ENCODE measurements at regions not wholly inside any gene's neighbourhood (a gene's known extent, or its start where the extent isn't known, plus 50 kb on each side); places are given as distances from the start of the nearest gene placed in this dataset.
"Not testable (repeated sequence)": the region's sequence is repeated elsewhere in the genome, so short reads cannot be mapped to it uniquely, and the experiment has no call there.

DNA sequence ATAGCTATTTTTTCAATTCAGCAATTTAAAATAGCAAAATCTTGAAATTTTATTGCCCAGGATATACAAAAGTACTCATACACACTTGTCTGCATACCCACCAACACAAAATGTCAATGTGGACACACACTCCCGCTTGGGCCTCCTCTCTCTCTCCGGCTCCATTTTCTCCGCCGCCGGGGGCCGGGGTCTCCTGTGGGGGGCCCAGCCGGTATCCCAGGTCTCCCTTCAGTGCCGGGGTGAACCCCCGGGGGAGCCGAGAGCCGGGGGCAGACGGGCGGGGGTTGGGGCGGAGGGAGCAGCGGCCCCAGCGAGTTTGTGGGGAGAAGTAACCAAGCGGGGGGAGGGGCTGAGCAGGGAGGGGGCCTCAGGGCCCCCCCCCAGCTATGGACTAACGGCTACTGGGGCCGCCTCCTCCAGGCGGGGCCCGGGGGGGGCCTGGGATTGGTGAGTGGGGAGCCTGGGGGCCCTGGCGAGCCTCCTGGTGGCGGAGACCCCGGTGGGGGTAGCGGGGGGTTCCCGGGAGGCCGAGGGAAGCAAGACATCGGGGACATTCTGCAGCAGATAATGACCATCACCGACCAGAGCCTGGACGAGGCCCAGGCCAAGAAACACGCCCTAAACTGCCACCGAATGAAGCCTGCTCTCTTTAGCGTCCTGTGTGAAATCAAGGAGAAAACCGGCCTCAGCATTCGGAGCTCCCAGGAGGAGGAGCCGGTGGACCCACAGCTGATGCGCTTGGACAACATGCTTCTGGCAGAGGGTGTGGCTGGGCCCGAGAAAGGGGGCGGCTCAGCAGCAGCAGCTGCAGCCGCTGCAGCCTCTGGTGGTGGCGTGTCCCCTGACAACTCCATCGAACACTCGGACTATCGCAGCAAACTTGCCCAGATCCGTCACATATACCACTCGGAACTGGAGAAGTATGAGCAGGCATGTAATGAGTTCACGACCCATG is 56.6 kb downstream of the CHST2 start:
- intact Hi-C loops (cut with micrococcal nuclease); H3K9me3 ChIP-seq (ENCODE audit: control insufficient read depth in 2 of 3, low read length in 3 of 3); DNase-seq; H3K4me3 ChIP-seq (ENCODE audit: low read length); POLR2A ChIA-PET; H3K36me3 ChIP-seq (ENCODE audit: control insufficient read depth in 2 of 3, insufficient read depth in 3 of 3, low read length in 3 of 3); ATAC-seq; H3K27me3 ChIP-seq (ENCODE audit: control insufficient read depth in 2 of 2, insufficient read depth in 2 of 2, low read length in 2 of 2); H3K27me3 Mint-ChIP-seq; H3K4me3 Mint-ChIP-seq; H3K27ac ChIP-seq (ENCODE audit: low read depth, low read length): not testable (repeated sequence)
- peaks cover 0 to 33% of the 10 kb centered on the region in 2 donors for H3K4me1 ChIP-seq (ENCODE audit: control insufficient read depth in 2 of 2, insufficient read depth in 2 of 2, low read length in 2 of 2)
- Mint-ChIP-seq H3K4me1 (peaks cover 21 to 65% (median 60%) of the 10 kb centered on the region in 7 donors), H3K9me3 (peaks cover 2 to 20% (median 10%) of the 10 kb centered on the region in 11 donors), H3K36me3 (peaks cover 3 to 18% (median 8%) of the 10 kb centered on the region in 5 donors), H3K27ac (peak overlapping the region in 4 of 9 donors; percentile 33 to 92 (median 47))
- CTCF ChIA-PET = interaction anchor here (1.0 kb wide), 1 partner anchor 186 kb away, joined by 4 read pairs; no protein-coding TSS in a partner anchor

- Mint-ChIP-seq H3K4me1 (peaks cover 8 to 60% (median 45%) of the 10 kb centered on the region in 7 donors), H3K36me3 (peaks cover 3 to 22% (median 8%) of the 10 kb centered on the region in 5 donors), H3K27ac (peak overlapping the region in 2 of 9 donors; percentile 40 to 41), H3K9me3 (peaks cover 2 to 24% (median 10%) of the 10 kb centered on the region in 11 donors)
- POLR2A ChIA-PET; intact Hi-C loops (cut with micrococcal nuclease); DNase-seq; H3K4me3 ChIP-seq (ENCODE audit: low read length); CTCF ChIA-PET; H3K27me3 Mint-ChIP-seq; H3K4me3 Mint-ChIP-seq; H3K27me3 ChIP-seq (ENCODE audit: control insufficient read depth in 2 of 2, insufficient read depth in 2 of 2, low read length in 2 of 2); H3K27ac ChIP-seq (ENCODE audit: low read depth, low read length); H3K36me3 ChIP-seq (ENCODE audit: control insufficient read depth in 2 of 3, insufficient read depth in 3 of 3, low read length in 3 of 3); H3K9me3 ChIP-seq (ENCODE audit: control insufficient read depth in 2 of 3, low read length in 3 of 3); ATAC-seq: not testable (repeated sequence)
- peaks cover 0 to 22% of the 10 kb centered on the region in 2 donors for H3K4me1 ChIP-seq (ENCODE audit: control insufficient read depth in 2 of 2, insufficient read depth in 2 of 2, low read length in 2 of 2)
Measured at GRCh38 chr3:143177965-143178364, 58.4 kb downstream of the CHST2 start.

GRCh38 chr3:143178775-143179548 is 59.4 kb downstream of the CHST2 start:
- H3K27me3 ChIP-seq (ENCODE audit: control insufficient read depth in 2 of 2, insufficient read depth in 2 of 2, low read length in 2 of 2); H3K36me3 ChIP-seq (ENCODE audit: control insufficient read depth in 2 of 3, insufficient read depth in 3 of 3, low read length in 3 of 3); H3K27me3 Mint-ChIP-seq; CTCF ChIA-PET; DNase-seq; intact Hi-C loops (cut with micrococcal nuclease); H3K27ac ChIP-seq (ENCODE audit: low read depth, low read length); H3K4me3 ChIP-seq (ENCODE audit: low read length); ATAC-seq; H3K9me3 ChIP-seq (ENCODE audit: control insufficient read depth in 2 of 3, low read length in 3 of 3); POLR2A ChIA-PET: not testable (repeated sequence)
- H3K4me3 Mint-ChIP-seq = peak overlapping the region in 1 of 10 donors; percentile 27
- peaks cover 3 to 19% (median 4%) of the 10 kb centered on the region in 5 donors for H3K36me3 Mint-ChIP-seq
- H3K9me3 Mint-ChIP-seq = peaks cover 0 to 20% (median 5%) of the 10 kb centered on the region in 11 donors
- H3K4me1 ChIP-seq (ENCODE audit: control insufficient read depth in 2 of 2, insufficient read depth in 2 of 2, low read length in 2 of 2) = peaks cover 0 to 18% of the 10 kb centered on the region in 2 donors
- peak overlapping the region in 3 of 9 donors; percentile 20 to 48 (median 45) for H3K27ac Mint-ChIP-seq
- peaks cover 13 to 51% (median 45%) of the 10 kb centered on the region in 7 donors for H3K4me1 Mint-ChIP-seq

- Histone ChIP-seq H3K36me3 (ENCODE audit: control insufficient read depth in 2 of 3, insufficient read depth in 3 of 3, low read length in 3 of 3) (no peaks in the 10 kb centered on the region), H3K27me3 (ENCODE audit: control insufficient read depth in 2 of 2, insufficient read depth in 2 of 2, low read length in 2 of 2) (no peaks in the 10 kb centered on the region), H3K4me3 (ENCODE audit: low read length) (no peak overlapping the region), H3K9me3 (ENCODE audit: control insufficient read depth in 2 of 3, low read length in 3 of 3) (no peaks in the 10 kb centered on the region), H3K4me1 (ENCODE audit: control insufficient read depth in 2 of 2, insufficient read depth in 2 of 2, low read length in 2 of 2) (peaks cover 0 to 12% of the 10 kb centered on the region in 2 donors), H3K27ac (ENCODE audit: low read depth, low read length) (no peak overlapping the region)
- Mint-ChIP-seq H3K4me1 (peaks cover 9 to 45% (median 38%) of the 10 kb centered on the region in 7 donors), H3K36me3 (peaks cover 0 to 14% (median 4%) of the 10 kb centered on the region in 5 donors), H3K27ac (peak overlapping the region in 3 of 9 donors; percentile 12 to 45 (median 20)), H3K9me3 (peaks cover 0 to 15% (median 0%) of the 10 kb centered on the region in 11 donors), H3K27me3 (no peaks in the 10 kb centered on the region), H3K4me3 (peak overlapping the region in 6 of 10 donors; percentile 14 to 45 (median 30))
- CTCF ChIA-PET = no interaction called here
- DNase-seq (no peak), ATAC-seq (no peak)
- intact Hi-C loops (cut with micrococcal nuclease) = loop anchor here in 1 of 2 donors (5.0 kb wide), 1 partner anchor 38 kb away; no protein-coding TSS in a partner anchor
- POLR2A ChIA-PET = no interaction called here
Measured at GRCh38 chr3:143179603-143180002, 60.0 kb downstream of the CHST2 start.

DNA sequence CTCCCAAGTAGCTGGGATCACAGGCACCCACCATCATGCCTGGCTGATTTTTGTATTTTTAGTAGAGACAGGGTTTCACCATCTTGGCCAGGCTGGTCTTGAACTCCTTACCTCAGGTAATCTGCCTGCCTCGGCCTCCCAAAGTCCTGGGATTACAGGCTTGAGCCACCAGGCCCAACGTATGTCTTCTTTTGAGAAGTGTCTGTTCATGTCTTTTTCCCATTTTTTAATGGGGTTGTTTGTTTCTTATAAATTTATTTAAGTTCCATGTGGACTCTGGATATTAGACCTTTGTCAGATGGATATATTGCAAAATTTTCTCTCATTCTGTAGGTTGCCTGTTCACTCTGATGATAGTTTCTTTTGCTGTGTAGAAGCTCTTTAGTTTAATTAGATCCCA is 61.3 kb downstream of the CHST2 start:
- H3K36me3 ChIP-seq (ENCODE audit: control insufficient read depth in 2 of 3, insufficient read depth in 3 of 3, low read length in 3 of 3); ATAC-seq; H3K27me3 ChIP-seq (ENCODE audit: control insufficient read depth in 2 of 2, insufficient read depth in 2 of 2, low read length in 2 of 2); H3K4me1 ChIP-seq (ENCODE audit: control insufficient read depth in 2 of 2, insufficient read depth in 2 of 2, low read length in 2 of 2); H3K4me3 Mint-ChIP-seq; DNase-seq; H3K27ac ChIP-seq (ENCODE audit: low read depth, low read length); H3K27me3 Mint-ChIP-seq; H3K9me3 ChIP-seq (ENCODE audit: control insufficient read depth in 2 of 3, low read length in 3 of 3); H3K4me3 ChIP-seq (ENCODE audit: low read length); CTCF ChIA-PET: not testable (repeated sequence)
- H3K27ac Mint-ChIP-seq = peak overlapping the region in 1 of 9 donors; percentile 12
- H3K9me3 Mint-ChIP-seq = peaks cover 0 to 15% (median 0%) of the 10 kb centered on the region in 11 donors
- POLR2A ChIA-PET = interaction anchor here (1.2 kb wide), 1 partner anchor 9 kb away, joined by 3 read pairs; no protein-coding TSS in a partner anchor
- peaks cover 4 to 33% (median 26%) of the 10 kb centered on the region in 7 donors for H3K4me1 Mint-ChIP-seq
- intact Hi-C loops (cut with micrococcal nuclease) = loop anchor here in 1 of 2 donors (5.0 kb wide), 1 partner anchor 36 kb away; no protein-coding TSS in a partner anchor
- peaks cover 0 to 14% (median 0%) of the 10 kb centered on the region in 5 donors for H3K36me3 Mint-ChIP-seq

DNA sequence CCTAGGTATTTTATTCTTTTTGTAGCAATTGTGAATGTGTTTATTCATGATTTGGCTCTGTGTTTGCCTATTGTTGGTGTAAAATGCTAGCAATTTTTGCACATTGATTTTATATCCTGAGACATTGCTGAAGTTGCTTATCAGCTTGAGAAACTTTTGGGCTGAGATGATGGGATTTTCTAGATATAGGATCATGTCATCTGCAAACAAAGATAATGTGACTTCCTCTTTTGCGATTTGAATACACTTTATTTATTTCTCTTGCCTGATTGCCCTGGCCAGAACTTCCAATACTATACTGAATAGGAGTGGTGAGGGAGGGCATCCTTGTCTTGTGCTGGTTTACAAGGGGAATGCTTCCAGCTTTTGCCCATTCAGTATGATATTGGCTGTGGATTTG is 62.4 kb downstream of the CHST2 start:
- H3K27me3 Mint-ChIP-seq; POLR2A ChIA-PET; DNase-seq; CTCF ChIA-PET; H3K4me3 ChIP-seq (ENCODE audit: low read length); H3K36me3 ChIP-seq (ENCODE audit: control insufficient read depth in 2 of 3, insufficient read depth in 3 of 3, low read length in 3 of 3); H3K4me1 ChIP-seq (ENCODE audit: control insufficient read depth in 2 of 2, insufficient read depth in 2 of 2, low read length in 2 of 2); H3K27ac ChIP-seq (ENCODE audit: low read depth, low read length); H3K27me3 ChIP-seq (ENCODE audit: control insufficient read depth in 2 of 2, insufficient read depth in 2 of 2, low read length in 2 of 2); ATAC-seq; H3K9me3 ChIP-seq (ENCODE audit: control insufficient read depth in 2 of 3, low read length in 3 of 3): not testable (repeated sequence)
- H3K27ac Mint-ChIP-seq = peak overlapping the region in 1 of 9 donors; percentile 28
- intact Hi-C loops (cut with micrococcal nuclease) = loop anchor here in 1 of 2 donors (5.0 kb wide), 1 partner anchor 35 kb away; no protein-coding TSS in a partner anchor
- H3K36me3 Mint-ChIP-seq = peaks cover 0 to 14% (median 0%) of the 10 kb centered on the region in 5 donors
- peaks cover 0 to 15% (median 0%) of the 10 kb centered on the region in 11 donors for H3K9me3 Mint-ChIP-seq
- H3K4me1 Mint-ChIP-seq = peaks cover 4 to 33% (median 26%) of the 10 kb centered on the region in 7 donors
- peak overlapping the region in 1 of 10 donors; percentile 2 for H3K4me3 Mint-ChIP-seq

Data from naive thymus-derived CD4-positive, alpha-beta T cell (primary cell).